Nephron (organoid): ENCODE measurements at regions not wholly inside any gene's neighbourhood (a gene's known extent, or its start where the extent isn't known, plus 50 kb on each side); places are given as distances from the start of the nearest gene placed in this dataset.

ENCODE experiments used
- H3K27ac Mint-ChIP-seq, 3 experiments: 2 replicates each; pipeline ENCODE4 v1.8.0; 2020; ENCODE audit warnings: mixed read lengths in 3 of 3, mild to moderate bottlenecking in 2 of 3, moderate library complexity in 1 of 3
- H3K27me3 Mint-ChIP-seq: 2 replicates; pipeline ENCODE4 v1.8.0; 2021; ENCODE audit warnings: low read depth, mild to moderate bottlenecking, moderate library complexity, mixed read lengths
- H3K36me3 Mint-ChIP-seq: 2 replicates; pipeline ENCODE4 v1.8.0; 2020; ENCODE audit warnings: low read depth, mixed read lengths
- H3K4me1 Mint-ChIP-seq: 2 replicates; pipeline ENCODE4 v1.8.0; 2020; ENCODE audit warnings: mixed read lengths
- H3K4me3 Mint-ChIP-seq, 3 experiments: 2 replicates each; pipeline ENCODE4 v1.8.0; 2020; ENCODE audit warnings: mild to moderate bottlenecking in 3 of 3, mixed read lengths in 3 of 3, moderate library complexity in 2 of 3
- H3K9me3 Mint-ChIP-seq: 2 replicates; pipeline ENCODE4 v1.8.0; 2020; ENCODE audit warnings: mixed read lengths
- TF ChIP-seq, protein P1 (sequence below), 3 experiments: fragments of 200-600 bp; sonication (generic); IDR thresholded peaks; one replicate each; pipeline ENCODE4 v1.5.0; 2021; ENCODE audit warnings: antibody characterized with exemption in 3 of 3; ENCODE audit not compliant: unreplicated experiment in 3 of 3

GRCh38 chr22:27237080-27237741 lies 564.3 kb downstream of the MN1 start:
- peaks cover 3% of the 10 kb centered on the region for H3K9me3 Mint-ChIP-seq
- H3K4me3 Mint-ChIP-seq, result peak overlapping the region in 1 of 3 experiments; percentile 6
- TF ChIP-seq, protein P1, sequence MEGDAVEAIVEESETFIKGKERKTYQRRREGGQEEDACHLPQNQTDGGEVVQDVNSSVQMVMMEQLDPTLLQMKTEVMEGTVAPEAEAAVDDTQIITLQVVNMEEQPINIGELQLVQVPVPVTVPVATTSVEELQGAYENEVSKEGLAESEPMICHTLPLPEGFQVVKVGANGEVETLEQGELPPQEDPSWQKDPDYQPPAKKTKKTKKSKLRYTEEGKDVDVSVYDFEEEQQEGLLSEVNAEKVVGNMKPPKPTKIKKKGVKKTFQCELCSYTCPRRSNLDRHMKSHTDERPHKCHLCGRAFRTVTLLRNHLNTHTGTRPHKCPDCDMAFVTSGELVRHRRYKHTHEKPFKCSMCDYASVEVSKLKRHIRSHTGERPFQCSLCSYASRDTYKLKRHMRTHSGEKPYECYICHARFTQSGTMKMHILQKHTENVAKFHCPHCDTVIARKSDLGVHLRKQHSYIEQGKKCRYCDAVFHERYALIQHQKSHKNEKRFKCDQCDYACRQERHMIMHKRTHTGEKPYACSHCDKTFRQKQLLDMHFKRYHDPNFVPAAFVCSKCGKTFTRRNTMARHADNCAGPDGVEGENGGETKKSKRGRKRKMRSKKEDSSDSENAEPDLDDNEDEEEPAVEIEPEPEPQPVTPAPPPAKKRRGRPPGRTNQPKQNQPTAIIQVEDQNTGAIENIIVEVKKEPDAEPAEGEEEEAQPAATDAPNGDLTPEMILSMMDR (IDR thresholded peaks at IDR 0.05; ENCODE audit: unreplicated experiment in 3 of 3), result no peak
- no peaks in the 10 kb centered on the region for H3K36me3 Mint-ChIP-seq
- peaks cover 4% of the 10 kb centered on the region for H3K27me3 Mint-ChIP-seq
- peak overlapping the region; percentile 64 to 97 (median 78) for H3K27ac Mint-ChIP-seq
- H3K4me1 Mint-ChIP-seq, result peaks cover 61% of the 10 kb centered on the region

DNA sequence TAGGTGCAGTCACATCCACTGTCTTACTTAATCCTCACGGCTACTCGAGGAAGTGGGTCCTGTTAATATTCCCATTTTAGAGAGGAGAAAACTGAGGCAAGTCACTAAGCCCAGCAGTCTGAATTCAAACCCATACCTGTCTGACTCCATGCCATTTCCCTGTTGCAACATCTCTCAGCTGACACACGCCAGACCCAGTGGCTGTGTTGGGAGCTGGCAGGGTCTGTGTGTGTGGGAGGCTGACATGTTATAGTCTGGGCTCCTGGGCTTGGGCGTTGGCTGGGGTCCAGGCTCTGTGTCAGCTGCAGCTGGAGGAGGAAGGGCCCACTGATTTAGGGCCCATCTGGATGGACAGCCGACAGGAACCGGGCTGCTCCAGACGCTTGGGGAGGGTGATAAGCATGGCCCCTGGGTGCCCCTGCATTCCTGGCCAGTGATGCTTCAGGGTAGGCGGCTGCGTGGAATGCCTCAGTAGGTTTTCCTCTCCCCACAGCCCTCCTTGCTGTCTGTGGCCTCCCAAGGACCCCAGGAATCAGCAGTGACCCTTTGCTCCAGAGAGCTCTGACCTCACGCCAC lies 562.5 kb downstream of the MN1 start:
- H3K27me3 Mint-ChIP-seq, result peaks cover 4% of the 10 kb centered on the region
- peak overlapping the region; percentile 68 to 97 (median 78) for H3K27ac Mint-ChIP-seq
- H3K36me3 Mint-ChIP-seq, result no peaks in the 10 kb centered on the region
- H3K4me3 Mint-ChIP-seq, result no peak overlapping the region
- peaks cover 70% of the 10 kb centered on the region for H3K4me1 Mint-ChIP-seq
- TF ChIP-seq, protein P1 (IDR thresholded peaks at IDR 0.05; ENCODE audit: unreplicated experiment in 3 of 3), result no peak
- H3K9me3 Mint-ChIP-seq, result peaks cover 3% of the 10 kb centered on the region

DNA sequence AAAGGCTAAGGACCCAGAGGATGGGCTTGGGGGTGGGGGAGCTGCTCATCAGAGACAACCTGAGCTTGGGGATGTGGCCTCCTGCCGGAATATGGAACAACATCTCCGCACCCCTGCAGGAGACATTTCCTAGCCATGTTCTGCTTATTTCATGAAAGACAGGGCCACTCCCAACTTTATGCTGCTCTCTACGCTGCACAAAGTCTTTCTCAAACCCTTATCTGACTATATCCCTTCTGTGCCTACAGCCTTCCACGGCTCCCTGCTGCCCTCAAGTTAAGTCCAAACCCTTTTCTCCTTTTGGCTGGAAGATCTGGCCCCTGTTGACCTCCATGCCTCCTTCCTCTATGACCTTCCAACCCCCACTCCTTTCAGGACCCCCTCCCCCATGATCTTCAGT lies 562.0 kb downstream of the MN1 start:
- H3K4me3 Mint-ChIP-seq, result peak overlapping the region in 2 of 3 experiments; percentile 6 to 38
- H3K27ac Mint-ChIP-seq, result peak overlapping the region; percentile 68 to 97 (median 78)
- TF ChIP-seq, protein P1 (IDR thresholded peaks at IDR 0.05; ENCODE audit: unreplicated experiment in 3 of 3), result no peak
- peaks cover 74% of the 10 kb centered on the region for H3K4me1 Mint-ChIP-seq
- H3K36me3 Mint-ChIP-seq, result no peaks in the 10 kb centered on the region
- H3K9me3 Mint-ChIP-seq, result peaks cover 3% of the 10 kb centered on the region
- H3K27me3 Mint-ChIP-seq, result peaks cover 4% of the 10 kb centered on the region

DNA sequence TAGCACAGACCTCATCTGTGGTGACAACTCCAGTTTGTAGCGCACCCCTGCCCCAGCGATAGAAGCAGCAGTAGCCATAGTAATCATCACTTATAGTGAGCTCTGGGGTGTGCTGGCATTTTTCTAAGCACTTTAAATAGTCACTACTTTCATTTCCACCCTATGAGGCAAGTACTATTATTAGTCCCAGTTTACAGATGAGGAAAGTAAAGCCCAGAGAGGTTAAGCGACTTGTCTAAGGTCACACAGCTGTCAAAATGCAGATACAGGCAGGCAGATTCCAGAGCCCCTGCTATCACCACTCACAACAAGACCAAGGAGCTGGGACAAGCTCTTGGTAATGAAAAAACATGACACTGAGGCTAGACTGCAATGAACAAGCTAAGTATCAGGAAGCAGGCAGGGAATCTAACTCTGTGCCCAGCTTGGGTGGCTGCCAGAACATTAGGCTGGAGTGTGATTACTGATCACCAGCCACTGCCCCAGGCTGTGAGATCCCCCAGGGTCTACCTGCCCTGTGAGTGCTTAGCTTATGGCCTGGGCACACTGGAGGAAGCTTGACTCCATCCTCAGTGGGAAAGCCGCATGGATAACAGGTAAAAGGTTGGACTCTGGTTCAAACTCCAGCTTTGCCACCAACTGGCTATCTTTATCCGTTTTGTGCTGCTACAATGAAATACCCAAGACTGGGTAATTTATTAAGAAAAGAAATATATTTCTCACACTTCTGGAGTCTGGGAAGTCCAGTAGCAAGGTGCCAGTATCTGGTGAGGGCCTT lies 561.1 kb downstream of the MN1 start:
- Mint-ChIP-seq H3K4me3 (no peak overlapping the region), H3K9me3 (no peaks in the 10 kb centered on the region), H3K36me3 (no peaks in the 10 kb centered on the region), H3K4me1 (peaks cover 74% of the 10 kb centered on the region), H3K27me3 (peaks cover 4% of the 10 kb centered on the region), H3K27ac (peak overlapping the region in 2 of 3 experiments; percentile 78 to 97)
- TF ChIP-seq, protein P1 (IDR thresholded peaks at IDR 0.05; ENCODE audit: unreplicated experiment in 3 of 3), result no peak

- Mint-ChIP-seq H3K27ac (peak overlapping the region; percentile 54 to 83 (median 78)), H3K4me1 (peaks cover 70% of the 10 kb centered on the region), H3K36me3 (no peaks in the 10 kb centered on the region), H3K4me3 (no peak overlapping the region), H3K9me3 (no peaks in the 10 kb centered on the region), H3K27me3 (peaks cover under 1% of the 10 kb centered on the region)
- TF ChIP-seq, protein P1 (IDR thresholded peaks at IDR 0.05; ENCODE audit: unreplicated experiment in 3 of 3), result no peak
Observed at GRCh38 chr22:27241430-27242321, 559.9 kb downstream of the MN1 start.
